HCT116 (cell line): ENCODE measurements at regions not wholly inside any gene's neighbourhood (a gene's known extent, or its start where the extent isn't known, plus 50 kb on each side); places are given as distances from the start of the nearest gene placed in this dataset.

ENCODE experiments used
- ATAC-seq: fragments of 200-7000 bp; cut with Tn5 transposase; 2 replicates; pipeline ENCODE4 v1.9.1; 2020; ENCODE audit warnings: mild to moderate bottlenecking, moderate library complexity
- BruUV-seq: library from RNA; stranded (reverse); fragments of 400-500 nt; replicated peaks from 2 replicates; lab custom pipeline; 2021; lab: Mats Ljungman, UMichigan
- CTCF ChIA-PET: fragments of 300-600 bp; sonication (Branson Sonifier 250); formaldehyde crosslinking; loops from one replicate; lab custom pipeline; 2021; ENCODE audit warnings: antibody characterized with exemption; lab: Charles Lee
- POLR2A ChIA-PET: fragments of 300-600, 350-600 bp; sonication (Branson Sonifier 250); formaldehyde crosslinking; loops from one replicate; lab custom pipeline; 2021; ENCODE audit warnings: antibody characterized with exemption; lab: Charles Lee
- RAD21 ChIA-PET, 2 experiments: fragments of 300-600 bp; sonication (Branson Sonifier 250); formaldehyde crosslinking; loops; one replicate each; lab custom pipeline; 2023; ENCODE audit warnings: low total read pairs in 2 of 2; ENCODE audit not compliant: uncharacterized antibody in 2 of 2, unreplicated experiment in 2 of 2, low non-redundant PET in 1 of 2; lab: Charles Lee
- DNase-seq: peaks from one replicate; pipeline ENCODE4 v3.0.0-alpha.2; 2010; ENCODE audit warnings: low read depth, low spot score
- H2AFZ ChIP-seq: fragments of 200-600 bp; shearing (Covaris generic), sonication (generic); 2 replicates; pipeline ENCODE4 v1.6.1; 2017; ENCODE audit warnings: low read depth, mixed run types, mixed read lengths, antibody characterized with exemption, low read length; ENCODE audit not compliant: poor library complexity, severe bottlenecking
- H3K27ac ChIP-seq: 2 replicates; pipeline ENCODE4 v1.5.1; 2012; ENCODE audit warnings: low read depth, low read length
- H3K27me3 ChIP-seq: fragments of 200-600 bp; sonication (generic); 2 replicates; pipeline ENCODE4 v1.6.1; 2016; ENCODE audit warnings: mixed run types, low read length, mixed read lengths; ENCODE audit not compliant: insufficient read depth
- H3K36me3 ChIP-seq, 2 experiments: fragments of 200-500 bp in 1 of 2; fragments of 200-600 bp in 1 of 2; sonication (Bioruptor generic) in 1 of 2; sonication (generic) in 1 of 2; 2 replicates each; pipeline versions ENCODE4 v1.5.1 to v1.6.1; 2014 to 2016; ENCODE audit warnings: low read length in 2 of 2, inconsistent platforms in 1 of 2, mixed read lengths in 1 of 2, mixed run types in 1 of 2; ENCODE audit not compliant: insufficient read depth in 2 of 2, control insufficient read depth in 1 of 2
- H3K4me1 ChIP-seq, 2 experiments: fragments of 200-600 bp in 1 of 2; sonication (generic) in 1 of 2; 2 replicates each; pipeline versions ENCODE4 v1.5.1 to v1.6.1; 2012 to 2017; ENCODE audit warnings: low read length in 2 of 2, inconsistent platforms in 1 of 2, mild to moderate bottlenecking in 1 of 2, mixed read lengths in 1 of 2, mixed run types in 1 of 2, moderate library complexity in 1 of 2; ENCODE audit not compliant: insufficient read depth in 2 of 2, control insufficient read depth in 1 of 2
- H3K4me2 ChIP-seq: fragments of 200-600 bp; sonication (generic); 2 replicates; pipeline ENCODE4 v1.6.1; 2017; ENCODE audit warnings: mixed run types, low read length, mixed read lengths
- H3K4me3 ChIP-seq, 2 experiments: fragments of 200-600 bp in 1 of 2; sonication (generic) in 1 of 2; replicated peaks in 1 of 2; 2 replicates each; pipeline ENCODE4 v1.5.1; 2011 to 2016; ENCODE audit warnings: low read length in 2 of 2, control low read depth in 1 of 2, low read depth in 1 of 2, mild to moderate bottlenecking in 1 of 2, mixed read lengths in 1 of 2, mixed run types in 1 of 2
- H3K79me2 ChIP-seq: fragments of 200-600 bp; sonication (generic); 2 replicates; pipeline ENCODE4 v1.6.1; 2017; ENCODE audit warnings: mild to moderate bottlenecking, mixed run types, low read length, moderate library complexity, mixed read lengths; ENCODE audit not compliant: insufficient read depth
- H3K9ac ChIP-seq: fragments of 200-600 bp; sonication (generic); 2 replicates; pipeline ENCODE4 v1.6.1; 2016; ENCODE audit warnings: low read length, mixed read lengths
- H3K9me2 ChIP-seq: fragments of 200-600 bp; sonication (generic), shearing (Covaris generic); 2 replicates; pipeline ENCODE4 v1.6.1; 2017; ENCODE audit warnings: mixed run types, mild to moderate bottlenecking, moderate library complexity; ENCODE audit not compliant: insufficient read depth
- H3K9me3 ChIP-seq, 2 experiments: fragments of 200-500 bp in 1 of 2; fragments of 200-600 bp in 1 of 2; sonication (Bioruptor generic) in 1 of 2; sonication (generic) in 1 of 2; 2 replicates each; pipeline ENCODE4 v1.6.1; 2014 to 2017; ENCODE audit warnings: low read length in 2 of 2, mixed read lengths in 2 of 2, inconsistent platforms in 1 of 2, low read depth in 1 of 2, mild to moderate bottlenecking in 1 of 2, mixed run types in 1 of 2, moderate library complexity in 1 of 2; ENCODE audit not compliant: control insufficient read depth in 1 of 2, insufficient read depth in 1 of 2
- H4K20me1 ChIP-seq: fragments of 200-600 bp; sonication (generic), shearing (Covaris generic); 2 replicates; pipeline ENCODE4 v1.6.1; 2017; ENCODE audit warnings: mixed run types, mild to moderate bottlenecking, moderate library complexity; ENCODE audit not compliant: insufficient read depth
- CBX3 ChIP-seq: IDR thresholded peaks from 2 replicates; pipeline ENCODE4 v1.6.1; 2012; ENCODE audit warnings: low read depth
- EGR1 ChIP-seq: IDR thresholded peaks from 2 replicates; pipeline ENCODE4 v1.6.1; 2012; ENCODE audit warnings: low read depth
- ELF1 ChIP-seq: IDR thresholded peaks from 2 replicates; pipeline ENCODE4 v1.6.1; 2012; ENCODE audit warnings: low read depth, borderline replicate concordance
- EZH2 ChIP-seq: fragments of 200-600 bp; sonication (generic); IDR thresholded peaks from 2 replicates; pipeline ENCODE4 v1.6.1; 2017; ENCODE audit warnings: antibody characterized with exemption, mixed run types
- FOSL1 ChIP-seq: IDR thresholded peaks from 2 replicates; pipeline ENCODE4 v1.6.1; 2012; ENCODE audit warnings: low read depth
- JUND ChIP-seq: IDR thresholded peaks from 2 replicates; pipeline ENCODE4 v1.6.1; 2012
- POLR2A ChIP-seq: IDR thresholded peaks from 2 replicates; pipeline ENCODE4 v1.7.0; 2011; ENCODE audit warnings: borderline replicate concordance; ENCODE audit not compliant: insufficient read depth, insufficient read length; ENCODE audit errors: extremely low read depth
- POLR2AphosphoS5 ChIP-seq: IDR thresholded peaks from 2 replicates; pipeline ENCODE4 v1.6.1; 2011; ENCODE audit warnings: mild to moderate bottlenecking, low read depth, low read length, moderate library complexity
- RAD21 ChIP-seq: IDR thresholded peaks from 2 replicates; pipeline ENCODE4 v1.6.1; 2012; ENCODE audit warnings: low read depth, mild to moderate bottlenecking
- SIN3A ChIP-seq: IDR thresholded peaks from 2 replicates; pipeline ENCODE4 v1.6.1; 2012; ENCODE audit warnings: low read depth
- SRF ChIP-seq: IDR thresholded peaks from 2 replicates; pipeline ENCODE4 v1.6.1; 2012; ENCODE audit warnings: low read depth
- TCF7L2 ChIP-seq: IDR thresholded peaks from 2 replicates; pipeline ENCODE4 v1.7.0; 2011; ENCODE audit warnings: borderline replicate concordance, inconsistent platforms; ENCODE audit not compliant: insufficient read depth, insufficient read length; ENCODE audit errors: extremely low read depth
- ZFX ChIP-seq: fragments of 450-650 bp; IDR thresholded peaks from 2 replicates; pipeline ENCODE4 v1.6.1; 2017
- ZNF274 ChIP-seq: fragments of 200-500 bp; sonication (Bioruptor generic); IDR thresholded peaks from 2 replicates; pipeline ENCODE4 v1.6.1; 2014; ENCODE audit warnings: mild to moderate bottlenecking, low read depth, low read length, inconsistent platforms
- intact Hi-C: fragments of 100-400 bp; cut with micrococcal nuclease; formaldehyde crosslinking; loops from 2 replicates; pipeline ENCODE4 v1.10.0; 2022
- TF ChIP-seq, protein P1 (sequence below): IDR thresholded peaks from 2 replicates; pipeline ENCODE4 v1.6.1; 2011; ENCODE audit warnings: mild to moderate bottlenecking, low read length, moderate library complexity; ENCODE audit not compliant: insufficient replicate concordance; ENCODE audit errors: extremely low read depth
- TF ChIP-seq, protein P2 (sequence below): IDR thresholded peaks from 2 replicates; pipeline ENCODE4 v1.6.1; 2012
- TF ChIP-seq, protein P3 (sequence below): IDR thresholded peaks from 2 replicates; pipeline ENCODE4 v1.6.1; 2012
- TF ChIP-seq, protein P4 (sequence below): IDR thresholded peaks from 2 replicates; pipeline ENCODE4 v1.6.1; 2012; ENCODE audit warnings: low read depth
- TF ChIP-seq, protein P5 (sequence below), 3 experiments: fragments of 200-600 bp in 1 of 3; sonication (generic) in 1 of 3; IDR thresholded peaks in 2 of 3; conservative IDR thresholded peaks in 1 of 3; 2 replicates each; pipeline ENCODE4 v1.5.1; 2012 to 2017; ENCODE audit warnings: low read depth in 2 of 3, low read length in 2 of 3, antibody characterized with exemption in 1 of 3, borderline replicate concordance in 1 of 3, control low read depth in 1 of 3, mild to moderate bottlenecking in 1 of 3, mixed read lengths in 1 of 3, mixed run types in 1 of 3, moderate library complexity in 1 of 3; ENCODE audit not compliant: insufficient read depth in 1 of 3

DNA sequence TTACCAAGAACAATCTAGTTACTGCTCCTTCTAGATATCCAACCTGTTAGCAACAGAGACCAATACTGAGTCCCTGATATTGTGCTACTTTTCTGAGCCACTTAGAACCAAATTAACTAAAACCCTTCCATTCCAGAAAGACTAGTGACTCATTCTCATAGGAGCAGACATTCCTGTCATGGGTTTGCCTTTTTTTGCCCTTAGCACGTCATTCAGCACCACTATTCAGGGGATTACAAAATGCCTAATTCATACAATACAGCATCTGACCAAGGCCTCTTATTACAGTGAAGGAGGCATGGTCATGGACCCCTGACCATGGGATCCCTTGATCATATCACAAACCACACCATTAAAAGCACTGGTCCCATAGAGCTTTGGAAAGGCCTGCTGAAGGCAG is 123.8 kb upstream of the CXCL13 start (continued):
- TF ChIP-seq, protein P1, sequence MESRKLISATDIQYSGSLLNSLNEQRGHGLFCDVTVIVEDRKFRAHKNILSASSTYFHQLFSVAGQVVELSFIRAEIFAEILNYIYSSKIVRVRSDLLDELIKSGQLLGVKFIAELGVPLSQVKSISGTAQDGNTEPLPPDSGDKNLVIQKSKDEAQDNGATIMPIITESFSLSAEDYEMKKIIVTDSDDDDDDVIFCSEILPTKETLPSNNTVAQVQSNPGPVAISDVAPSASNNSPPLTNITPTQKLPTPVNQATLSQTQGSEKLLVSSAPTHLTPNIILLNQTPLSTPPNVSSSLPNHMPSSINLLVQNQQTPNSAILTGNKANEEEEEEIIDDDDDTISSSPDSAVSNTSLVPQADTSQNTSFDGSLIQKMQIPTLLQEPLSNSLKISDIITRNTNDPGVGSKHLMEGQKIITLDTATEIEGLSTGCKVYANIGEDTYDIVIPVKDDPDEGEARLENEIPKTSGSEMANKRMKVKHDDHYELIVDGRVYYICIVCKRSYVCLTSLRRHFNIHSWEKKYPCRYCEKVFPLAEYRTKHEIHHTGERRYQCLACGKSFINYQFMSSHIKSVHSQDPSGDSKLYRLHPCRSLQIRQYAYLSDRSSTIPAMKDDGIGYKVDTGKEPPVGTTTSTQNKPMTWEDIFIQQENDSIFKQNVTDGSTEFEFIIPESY: no peak
- TF ChIP-seq EGR1 (no peak), POLR2AphosphoS5 (no peak), FOSL1 (no peak)

DNA sequence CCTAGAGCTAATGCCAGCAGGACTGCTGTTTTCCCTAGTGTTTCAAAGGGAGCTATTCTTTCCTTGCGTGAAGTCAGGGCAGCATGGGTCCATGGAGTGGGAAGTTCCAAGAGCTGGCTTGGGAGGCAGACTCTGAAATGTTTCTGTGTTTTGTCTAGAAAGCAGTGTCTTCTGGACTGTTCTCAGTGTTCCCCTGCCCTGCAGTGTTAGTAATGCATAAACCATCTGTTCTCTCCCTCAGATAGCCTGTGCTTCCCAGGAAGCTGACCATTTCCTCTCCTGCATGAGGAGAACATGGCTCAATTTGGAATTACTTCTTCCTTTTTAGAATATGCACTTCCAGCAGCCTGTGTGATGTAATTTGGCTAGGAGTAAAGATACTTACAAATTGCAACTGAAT is 116.7 kb upstream of the CXCL13 start:
- no peaks in the 10 kb centered on the region for H3K9me3 ChIP-seq
- ChIA-PET CTCF (no interaction called here), RAD21 (no interaction called here), POLR2A (no interaction called here)
- intact Hi-C loops: no loop called here
- no peaks in the 10 kb centered on the region for H3K79me2 ChIP-seq
- no peak for TF ChIP-seq EGR1
- TF ChIP-seq FOSL1: no peak
- TF ChIP-seq, protein P2, sequence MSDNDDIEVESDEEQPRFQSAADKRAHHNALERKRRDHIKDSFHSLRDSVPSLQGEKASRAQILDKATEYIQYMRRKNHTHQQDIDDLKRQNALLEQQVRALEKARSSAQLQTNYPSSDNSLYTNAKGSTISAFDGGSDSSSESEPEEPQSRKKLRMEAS: no peak
- no peak for TF ChIP-seq SRF
- no peak for TF ChIP-seq POLR2AphosphoS5
- TF ChIP-seq CBX3: no peak
- TF ChIP-seq, protein P3, sequence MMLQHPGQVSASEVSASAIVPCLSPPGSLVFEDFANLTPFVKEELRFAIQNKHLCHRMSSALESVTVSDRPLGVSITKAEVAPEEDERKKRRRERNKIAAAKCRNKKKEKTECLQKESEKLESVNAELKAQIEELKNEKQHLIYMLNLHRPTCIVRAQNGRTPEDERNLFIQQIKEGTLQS: no peak
- TF ChIP-seq SIN3A: no peak
- TF ChIP-seq ELF1: no peak
- no peak for TF ChIP-seq ZNF274
- no peak for TF ChIP-seq EZH2
- TF ChIP-seq JUND: no peak
- TF ChIP-seq, protein P4, sequence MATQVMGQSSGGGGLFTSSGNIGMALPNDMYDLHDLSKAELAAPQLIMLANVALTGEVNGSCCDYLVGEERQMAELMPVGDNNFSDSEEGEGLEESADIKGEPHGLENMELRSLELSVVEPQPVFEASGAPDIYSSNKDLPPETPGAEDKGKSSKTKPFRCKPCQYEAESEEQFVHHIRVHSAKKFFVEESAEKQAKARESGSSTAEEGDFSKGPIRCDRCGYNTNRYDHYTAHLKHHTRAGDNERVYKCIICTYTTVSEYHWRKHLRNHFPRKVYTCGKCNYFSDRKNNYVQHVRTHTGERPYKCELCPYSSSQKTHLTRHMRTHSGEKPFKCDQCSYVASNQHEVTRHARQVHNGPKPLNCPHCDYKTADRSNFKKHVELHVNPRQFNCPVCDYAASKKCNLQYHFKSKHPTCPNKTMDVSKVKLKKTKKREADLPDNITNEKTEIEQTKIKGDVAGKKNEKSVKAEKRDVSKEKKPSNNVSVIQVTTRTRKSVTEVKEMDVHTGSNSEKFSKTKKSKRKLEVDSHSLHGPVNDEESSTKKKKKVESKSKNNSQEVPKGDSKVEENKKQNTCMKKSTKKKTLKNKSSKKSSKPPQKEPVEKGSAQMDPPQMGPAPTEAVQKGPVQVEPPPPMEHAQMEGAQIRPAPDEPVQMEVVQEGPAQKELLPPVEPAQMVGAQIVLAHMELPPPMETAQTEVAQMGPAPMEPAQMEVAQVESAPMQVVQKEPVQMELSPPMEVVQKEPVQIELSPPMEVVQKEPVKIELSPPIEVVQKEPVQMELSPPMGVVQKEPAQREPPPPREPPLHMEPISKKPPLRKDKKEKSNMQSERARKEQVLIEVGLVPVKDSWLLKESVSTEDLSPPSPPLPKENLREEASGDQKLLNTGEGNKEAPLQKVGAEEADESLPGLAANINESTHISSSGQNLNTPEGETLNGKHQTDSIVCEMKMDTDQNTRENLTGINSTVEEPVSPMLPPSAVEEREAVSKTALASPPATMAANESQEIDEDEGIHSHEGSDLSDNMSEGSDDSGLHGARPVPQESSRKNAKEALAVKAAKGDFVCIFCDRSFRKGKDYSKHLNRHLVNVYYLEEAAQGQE: no peak
- TF ChIP-seq TCF7L2: no peak
- no peak for TF ChIP-seq POLR2A
- no peak for TF ChIP-seq RAD21
- TF ChIP-seq, protein P5, sequence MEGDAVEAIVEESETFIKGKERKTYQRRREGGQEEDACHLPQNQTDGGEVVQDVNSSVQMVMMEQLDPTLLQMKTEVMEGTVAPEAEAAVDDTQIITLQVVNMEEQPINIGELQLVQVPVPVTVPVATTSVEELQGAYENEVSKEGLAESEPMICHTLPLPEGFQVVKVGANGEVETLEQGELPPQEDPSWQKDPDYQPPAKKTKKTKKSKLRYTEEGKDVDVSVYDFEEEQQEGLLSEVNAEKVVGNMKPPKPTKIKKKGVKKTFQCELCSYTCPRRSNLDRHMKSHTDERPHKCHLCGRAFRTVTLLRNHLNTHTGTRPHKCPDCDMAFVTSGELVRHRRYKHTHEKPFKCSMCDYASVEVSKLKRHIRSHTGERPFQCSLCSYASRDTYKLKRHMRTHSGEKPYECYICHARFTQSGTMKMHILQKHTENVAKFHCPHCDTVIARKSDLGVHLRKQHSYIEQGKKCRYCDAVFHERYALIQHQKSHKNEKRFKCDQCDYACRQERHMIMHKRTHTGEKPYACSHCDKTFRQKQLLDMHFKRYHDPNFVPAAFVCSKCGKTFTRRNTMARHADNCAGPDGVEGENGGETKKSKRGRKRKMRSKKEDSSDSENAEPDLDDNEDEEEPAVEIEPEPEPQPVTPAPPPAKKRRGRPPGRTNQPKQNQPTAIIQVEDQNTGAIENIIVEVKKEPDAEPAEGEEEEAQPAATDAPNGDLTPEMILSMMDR (IDR thresholded peaks at IDR 0.05 in 2 of 3, conservative IDR thresholded peaks at IDR 0.05 in 1 of 3; ENCODE audit: borderline replicate concordance in 1 of 3, insufficient read depth in 1 of 3, low read depth in 2 of 3, low read length in 2 of 3): no peak
- TF ChIP-seq ZFX: no peak
- H3K36me3 ChIP-seq: no peaks in the 10 kb centered on the region
- no peak overlapping the region for H3K9ac ChIP-seq
- BruUV-seq: no TSS peak
- no peak for ATAC-seq
- H3K4me3 ChIP-seq: no peak overlapping the region
- H3K27ac ChIP-seq: no peak overlapping the region
- no peaks in the 10 kb centered on the region for H3K9me2 ChIP-seq
- H3K27me3 ChIP-seq: peaks cover 14% of the 10 kb centered on the region
- no peak for DNase-seq
- no peak overlapping the region for H3K4me2 ChIP-seq
- no peaks in the 10 kb centered on the region for H4K20me1 ChIP-seq
- H2AFZ ChIP-seq: no peak overlapping the region
- no peaks in the 10 kb centered on the region for H3K4me1 ChIP-seq
